Loucy (cell line): ENCODE measurements at regions not wholly inside any gene's neighbourhood (a gene's known extent, or its start where the extent isn't known, plus 50 kb on each side); places are given as distances from the start of the nearest gene placed in this dataset.

Experiments
- H2AFZ ChIP-seq: fragments of 200-600 bp; sonication (generic); 2 replicates; pipeline ENCODE4 v1.6.0; 2016; ENCODE audit warnings: antibody characterized with exemption, mild to moderate bottlenecking, low read length, moderate library complexity
- H3F3A ChIP-seq: fragments of 200-600 bp; 2 replicates; pipeline ENCODE4 v1.6.0; 2016; ENCODE audit warnings: antibody characterized with exemption, low read depth, mild to moderate bottlenecking
- H3K27me3 ChIP-seq: fragments of 200-600 bp; sonication (generic); 2 replicates; pipeline ENCODE4 v1.6.1; 2014; ENCODE audit warnings: low read length, mild to moderate bottlenecking; ENCODE audit not compliant: insufficient read depth, poor library complexity, severe bottlenecking
- H3K36me3 ChIP-seq: fragments of 200-600 bp; sonication (generic); 2 replicates; pipeline ENCODE4 v1.6.1; 2016; ENCODE audit warnings: low read length; ENCODE audit not compliant: insufficient read depth
- H3K4me1 ChIP-seq: fragments of 200-600 bp; sonication (generic); 2 replicates; pipeline ENCODE4 v1.5.1; 2014; ENCODE audit warnings: low read length, mild to moderate bottlenecking; ENCODE audit not compliant: insufficient read depth, poor library complexity, severe bottlenecking
- H3K4me2 ChIP-seq: fragments of 200-600 bp; sonication (generic); 2 replicates; pipeline ENCODE4 v1.6.0; 2014; ENCODE audit warnings: antibody characterized with exemption, low read length, low read depth, mild to moderate bottlenecking; ENCODE audit not compliant: poor library complexity, severe bottlenecking
- H3K4me3 ChIP-seq: fragments of 200-600 bp; sonication (generic); 2 replicates; pipeline ENCODE4 v1.5.1; 2014; ENCODE audit warnings: low read length, mild to moderate bottlenecking, mixed read lengths; ENCODE audit not compliant: poor library complexity, severe bottlenecking
- H3K79me2 ChIP-seq: fragments of 200-600 bp; sonication (generic); 2 replicates; pipeline ENCODE4 v1.6.1; 2014; ENCODE audit warnings: low read length; ENCODE audit not compliant: insufficient read depth
- H3K9ac ChIP-seq: fragments of 200-600 bp; sonication (generic); 2 replicates; pipeline ENCODE4 v1.6.0; 2014; ENCODE audit warnings: mild to moderate bottlenecking, low read depth, low read length, moderate library complexity; ENCODE audit not compliant: poor library complexity, severe bottlenecking
- H3K9me2 ChIP-seq: fragments of 200-600 bp; sonication (generic); replicated peaks from 2 replicates; pipeline ENCODE4 v1.6.1; 2016; ENCODE audit warnings: low read depth, low read length, mixed read lengths
- H3K9me3 ChIP-seq: fragments of 200-600 bp; sonication (generic); 2 replicates; pipeline ENCODE4 v1.6.1; 2014; ENCODE audit warnings: mild to moderate bottlenecking, antibody characterized with exemption, low read length, low read depth; ENCODE audit not compliant: insufficient read depth
- H4K20me1 ChIP-seq: fragments of 200-600 bp; sonication (generic); 2 replicates; pipeline ENCODE4 v1.6.0; 2014; ENCODE audit warnings: antibody characterized with exemption, low read length, mild to moderate bottlenecking; ENCODE audit not compliant: insufficient read depth, poor library complexity, severe bottlenecking
- EZH2phosphoT487 ChIP-seq: fragments of 200-600 bp; IDR thresholded peaks from 2 replicates; pipeline ENCODE4 v1.6.1; 2018; ENCODE audit warnings: antibody characterized with exemption, mild to moderate bottlenecking, moderate library complexity, borderline replicate concordance
- TF ChIP-seq, protein P1 (sequence below): fragments of 200-600 bp; sonication (generic); conservative IDR thresholded peaks from 2 replicates; pipeline ENCODE4 v1.5.1; 2014; ENCODE audit warnings: mild to moderate bottlenecking, antibody characterized with exemption, low read length

GRCh38 chr16:86255966-86256365 is 254.4 kb upstream of the FOXF1 start:
- TF ChIP-seq EZH2phosphoT487: no peak
- TF ChIP-seq, protein P1, sequence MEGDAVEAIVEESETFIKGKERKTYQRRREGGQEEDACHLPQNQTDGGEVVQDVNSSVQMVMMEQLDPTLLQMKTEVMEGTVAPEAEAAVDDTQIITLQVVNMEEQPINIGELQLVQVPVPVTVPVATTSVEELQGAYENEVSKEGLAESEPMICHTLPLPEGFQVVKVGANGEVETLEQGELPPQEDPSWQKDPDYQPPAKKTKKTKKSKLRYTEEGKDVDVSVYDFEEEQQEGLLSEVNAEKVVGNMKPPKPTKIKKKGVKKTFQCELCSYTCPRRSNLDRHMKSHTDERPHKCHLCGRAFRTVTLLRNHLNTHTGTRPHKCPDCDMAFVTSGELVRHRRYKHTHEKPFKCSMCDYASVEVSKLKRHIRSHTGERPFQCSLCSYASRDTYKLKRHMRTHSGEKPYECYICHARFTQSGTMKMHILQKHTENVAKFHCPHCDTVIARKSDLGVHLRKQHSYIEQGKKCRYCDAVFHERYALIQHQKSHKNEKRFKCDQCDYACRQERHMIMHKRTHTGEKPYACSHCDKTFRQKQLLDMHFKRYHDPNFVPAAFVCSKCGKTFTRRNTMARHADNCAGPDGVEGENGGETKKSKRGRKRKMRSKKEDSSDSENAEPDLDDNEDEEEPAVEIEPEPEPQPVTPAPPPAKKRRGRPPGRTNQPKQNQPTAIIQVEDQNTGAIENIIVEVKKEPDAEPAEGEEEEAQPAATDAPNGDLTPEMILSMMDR: no peak
- Histone ChIP-seq H3K9me2 (no peaks in the 10 kb centered on the region), H3K9ac (no peak overlapping the region), H2AFZ (no peak overlapping the region), H4K20me1 (no peaks in the 10 kb centered on the region), H3K36me3 (no peaks in the 10 kb centered on the region), H3K79me2 (no peaks in the 10 kb centered on the region), H3K4me3 (no peak overlapping the region), H3K4me1 (no peaks in the 10 kb centered on the region), H3K27me3 (no peaks in the 10 kb centered on the region), H3K4me2 (no peak overlapping the region), H3K9me3 (peaks cover 12% of the 10 kb centered on the region; the same call in 1 of the 2 replicates), H3F3A (no peaks in the 10 kb centered on the region)

DNA sequence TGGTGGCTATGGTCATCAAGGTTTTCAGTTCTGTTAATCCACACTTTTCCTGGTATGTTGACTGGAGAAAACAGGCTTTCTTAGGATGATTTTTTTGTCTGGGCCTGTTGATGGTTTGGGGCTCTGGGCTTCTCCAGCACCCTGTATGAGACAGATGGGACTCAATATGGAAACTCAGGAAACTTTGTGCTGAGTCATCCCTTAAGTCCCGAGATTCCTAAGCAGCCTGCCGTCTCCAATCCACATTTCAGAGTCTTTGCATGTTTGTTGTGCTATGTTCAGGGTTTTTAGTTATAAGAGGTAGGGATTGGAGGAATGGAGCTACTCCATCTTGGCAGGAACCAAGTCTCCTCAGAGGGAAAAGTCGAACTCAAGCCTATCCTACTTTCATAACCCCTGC is 253.3 kb upstream of the FOXF1 start:
- H3K36me3 ChIP-seq: no peaks in the 10 kb centered on the region
- H3K9me3 ChIP-seq: peaks cover 13% of the 10 kb centered on the region; the same call in 1 of the 2 replicates
- no peaks in the 10 kb centered on the region for H4K20me1 ChIP-seq
- H2AFZ ChIP-seq: no peak overlapping the region
- H3K4me1 ChIP-seq: no peaks in the 10 kb centered on the region
- no peaks in the 10 kb centered on the region for H3K27me3 ChIP-seq
- H3K4me3 ChIP-seq: no peak overlapping the region
- H3K4me2 ChIP-seq: no peak overlapping the region
- no peaks in the 10 kb centered on the region for H3F3A ChIP-seq
- no peak for TF ChIP-seq EZH2phosphoT487
- TF ChIP-seq, protein P1: no peak
- H3K9ac ChIP-seq: no peak overlapping the region
- H3K79me2 ChIP-seq: no peaks in the 10 kb centered on the region
- H3K9me2 ChIP-seq: no peaks in the 10 kb centered on the region

GRCh38 chr16:86257546-86257945 is 252.8 kb upstream of the FOXF1 start:
- no peaks in the 10 kb centered on the region for H3K79me2 ChIP-seq
- no peaks in the 10 kb centered on the region for H3K27me3 ChIP-seq
- no peaks in the 10 kb centered on the region for H3K9me2 ChIP-seq
- no peaks in the 10 kb centered on the region for H3K36me3 ChIP-seq
- H4K20me1 ChIP-seq: no peaks in the 10 kb centered on the region
- H3K4me1 ChIP-seq: no peaks in the 10 kb centered on the region
- H3K9ac ChIP-seq: no peak overlapping the region
- no peaks in the 10 kb centered on the region for H3F3A ChIP-seq
- H3K9me3 ChIP-seq: peaks cover 13% of the 10 kb centered on the region; the same call in 1 of the 2 replicates
- H2AFZ ChIP-seq: no peak overlapping the region
- no peak for TF ChIP-seq EZH2phosphoT487
- TF ChIP-seq, protein P1: no peak
- no peak overlapping the region for H3K4me2 ChIP-seq
- no peak overlapping the region for H3K4me3 ChIP-seq
